ENCODE measurements at regions not wholly inside any gene's neighbourhood (a gene's known extent, or its start where the extent isn't known, plus 50 kb on each side); places are given as distances from the start of the nearest gene placed in this dataset.

GRCh38 chr21:40938078-40938477, 91.1 kb upstream of the DSCAM start:
- H3K27ac ChIP-seq, result no peak overlapping the region
- no peak for TF ChIP-seq CTCF (IDR thresholded peaks at IDR 0.05)

- no peak overlapping the region for H3K27ac ChIP-seq
- no peak for TF ChIP-seq CTCF (IDR thresholded peaks at IDR 0.05)
- no peak for TF ChIP-seq ZFX (IDR thresholded peaks at IDR 0.05; ENCODE audit: borderline replicate concordance)
Observed at GRCh38 chr21:40938611-40939010, 91.7 kb upstream of the DSCAM start.

- no peak overlapping the region for H3K27ac ChIP-seq
- TF ChIP-seq ZFX (IDR thresholded peaks at IDR 0.05; ENCODE audit: borderline replicate concordance) (no peak), CTCF (IDR thresholded peaks at IDR 0.05) (no peak)
Observed at GRCh38 chr21:40947713-40948112, 100.8 kb upstream of the DSCAM start.

GRCh38 chr21:40950970-40951369, 104.0 kb upstream of the DSCAM start:
- no peak for TF ChIP-seq CTCF (IDR thresholded peaks at IDR 0.05)
- no peak for TF ChIP-seq ZFX (IDR thresholded peaks at IDR 0.05; ENCODE audit: borderline replicate concordance)

GRCh38 chr21:40952551-40953323, 105.8 kb upstream of the DSCAM start:
- no peak for TF ChIP-seq ZFX (IDR thresholded peaks at IDR 0.05; ENCODE audit: borderline replicate concordance)
- no peak for TF ChIP-seq CTCF (IDR thresholded peaks at IDR 0.05)
- H3K27ac ChIP-seq, result no peak overlapping the region

More at GRCh38 chr21:40950970-40951369, 104.0 kb upstream of the DSCAM start:
- H3K27ac ChIP-seq, result no peak overlapping the region

- TF ChIP-seq ZFX (IDR thresholded peaks at IDR 0.05; ENCODE audit: borderline replicate concordance) (no peak), CTCF (IDR thresholded peaks at IDR 0.05) (no peak)
- H3K27ac ChIP-seq, result no peak overlapping the region
Observed at GRCh38 chr21:40964691-40965090, 117.7 kb upstream of the DSCAM start.

GRCh38 chr21:40967771-40968170, 120.8 kb upstream of the DSCAM start:
- no peak for TF ChIP-seq ZFX (IDR thresholded peaks at IDR 0.05; ENCODE audit: borderline replicate concordance)
- TF ChIP-seq CTCF (IDR thresholded peaks at IDR 0.05), result no peak
- no peak overlapping the region for H3K27ac ChIP-seq

Measured in 22Rv1 (cell line).